ENCODE measurements at regions not wholly inside any gene's neighbourhood (a gene's known extent, or its start where the extent isn't known, plus 50 kb on each side); places are given as distances from the start of the nearest gene placed in this dataset.
"Not testable (repeated sequence)": the region's sequence is repeated elsewhere in the genome, so short reads cannot be mapped to it uniquely, and the experiment has no call there.

GRCh38 chr9:67708109-67708508 is 150.6 kb upstream of the ANKRD20A1 start:
- DNase-seq (ENCODE audit: low read depth in 3 of 3) = not testable (repeated sequence)

GRCh38 chr9:67711429-67711828 is 147.3 kb upstream of the ANKRD20A1 start:
- DNase-seq (ENCODE audit: low read depth in 3 of 3) = not testable (repeated sequence)

- DNase-seq (ENCODE audit: low read depth in 3 of 3) = not testable (repeated sequence)
These were observed 146.8 kb upstream of the ANKRD20A1 start for GRCh38 chr9:67711931-67712330.

- DNase-seq (ENCODE audit: low read depth in 3 of 3) = not testable (repeated sequence)
These were observed 145.8 kb upstream of the ANKRD20A1 start for GRCh38 chr9:67712956-67713355.

- not testable (repeated sequence) for DNase-seq (ENCODE audit: low read depth in 3 of 3)
These were observed 140.8 kb upstream of the ANKRD20A1 start for GRCh38 chr9:67717830-67718388.

- not testable (repeated sequence) for DNase-seq (ENCODE audit: low read depth in 3 of 3)
These were observed 138.2 kb upstream of the ANKRD20A1 start for GRCh38 chr9:67720491-67720890.

- not testable (repeated sequence) for DNase-seq (ENCODE audit: low read depth in 3 of 3)
These were observed 136.2 kb upstream of the ANKRD20A1 start for GRCh38 chr9:67722460-67723090.

- DNase-seq (ENCODE audit: low read depth in 3 of 3) = not testable (repeated sequence)
These were observed 135.5 kb upstream of the ANKRD20A1 start for GRCh38 chr9:67723185-67723584.

GRCh38 chr9:67724885-67725284 is 133.8 kb upstream of the ANKRD20A1 start:
- peak in 1 of 3 donors; percentile 35 for DNase-seq (ENCODE audit: low read depth in 3 of 3)

- not testable (repeated sequence) for DNase-seq (ENCODE audit: low read depth in 3 of 3)
These were observed 132.3 kb upstream of the ANKRD20A1 start for GRCh38 chr9:67726213-67726988.

- DNase-seq (ENCODE audit: low read depth in 3 of 3) = not testable (repeated sequence)
These were observed 95.6 kb upstream of the ANKRD20A1 start for GRCh38 chr9:67763133-67763532.

- DNase-seq (ENCODE audit: low read depth in 3 of 3) = not testable (repeated sequence)
These were observed 86.9 kb upstream of the ANKRD20A1 start for GRCh38 chr9:67771807-67772206.

GRCh38 chr9:67800170-67800569 is 58.6 kb upstream of the ANKRD20A1 start:
- not testable (repeated sequence) for DNase-seq (ENCODE audit: low read depth in 3 of 3)
